Heart left ventricle (tissue), 16 donors: ENCODE measurements at regions not wholly inside any gene's neighbourhood (a gene's known extent, or its start where the extent isn't known, plus 50 kb on each side); places are given as distances from the start of the nearest gene placed in this dataset.

Experiments used
- ATAC-seq, 4 donors: fragments of 200-7000 bp; cut with Tn5 transposase; one replicate each; pipeline ENCODE4 v1.9.1; 2020 to 2022; ENCODE audit warnings: moderate library complexity in 4 of 4, mild to moderate bottlenecking in 3 of 4, moderate number of reproducible peaks in 1 of 4
- DNase-seq, 5 donors: peaks; one replicate each; pipeline ENCODE4 v3.0.0-alpha.2; 2020
- H3K27ac ChIP-seq, 12 donors: fragments of 200-600 bp; sonication (generic) in 4 of 12; one replicate each; pipeline versions ENCODE4 v1.5.0 to v1.8.0; 2016 to 2022; ENCODE audit warnings: mild to moderate bottlenecking in 2 of 12
- H3K27me3 ChIP-seq, 9 donors: fragments of 200-600 bp; sonication (generic) in 2 of 9; one replicate each; pipeline versions ENCODE4 v1.5.1 to v1.8.0; 2016 to 2022; ENCODE audit warnings: mild to moderate bottlenecking in 3 of 9
- H3K36me3 ChIP-seq, 9 donors: fragments of 200-600 bp; sonication (generic) in 2 of 9; one replicate each; pipeline versions ENCODE4 v1.5.0 to v1.8.0; 2018 to 2022; ENCODE audit warnings: mild to moderate bottlenecking in 2 of 9
- H3K4me1 ChIP-seq, 12 donors: fragments of 200-600 bp; sonication (generic) in 4 of 12; one replicate each; pipeline versions ENCODE4 v1.5.0 to v1.8.0; 2016 to 2022; ENCODE audit warnings: mild to moderate bottlenecking in 3 of 12
- H3K4me3 ChIP-seq, 12 donors: fragments of 200-600 bp; sonication (generic) in 4 of 12; one replicate each; pipeline versions ENCODE4 v1.5.0 to v1.8.0; 2017 to 2022; ENCODE audit warnings: mild to moderate bottlenecking in 9 of 12, moderate library complexity in 4 of 12
- H3K9me3 ChIP-seq, 12 donors: fragments of 200-600 bp; sonication (generic) in 4 of 12; one replicate each; pipeline versions ENCODE4 v1.5.0 to v1.8.0; 2016 to 2022; ENCODE audit warnings: mild to moderate bottlenecking in 1 of 12
- CTCF ChIP-seq, 12 donors: fragments of 200-600 bp; sonication (generic) in 4 of 12; IDR thresholded peaks; one replicate each; pipeline versions ENCODE4 v1.5.0 to v1.8.0; 2018 to 2022; ENCODE audit warnings: antibody characterized with exemption in 12 of 12, mild to moderate bottlenecking in 5 of 12
- POLR2A ChIP-seq, 2 donors: fragments of 450-650 bp; IDR thresholded peaks; one replicate each; pipeline ENCODE4 v1.6.1; 2017; ENCODE audit warnings: antibody characterized with exemption in 2 of 2, mild to moderate bottlenecking in 2 of 2, moderate library complexity in 2 of 2
- WGBS, 4 donors: extraction: QIAGEN DNeasy Blood & Tissue Kit in 2 of 4; methylation state at CpG; one replicate each; pipeline versions ENCODE4 v1.1.5 to v1.1.7; 2013 to 2018; 5-methylcytosine and 5-hydroxymethylcytosine counted together
- intact Hi-C, 10 donors: fragments of 100-400 bp; cut with DNase I; formaldehyde crosslinking; loops; one replicate each; pipeline versions ENCODE4 v1.11.1 to v1.14.2; 2022
- donor health status: ischemic (EF 13 %, LVEDD 7.1; RV severe dilation, severe dysfunction).
- donor health status: healthy with polysubstance abuse.
- donor health status: DM: no; HTN: yes; CAD: no.
- donor health status: DM: no; HTN: no; CAD: no.
- donor health status: ischemic (EF 25% LVEDD 6.9; RV normal size, moderate dysfunction).
- donor health status: ischemic (EF 25% LVEDD 5.7; RV mildly dilated, moderate dysfunction).
- donor health status: healthy.
- donor health status: DM: yes; HTN: yes; CAD: no.
- donor health status: ischemic (EF 35%, LVEDD 5.7; RV mildly dilated, moderate dysfunction).
- donor health status: nonischemic (EF 11% LVEDD 7.7; RV severe dilation, severe dysfunction).
- donor health status: DM: yes; HTN: yes; CAD: no.
- donor health status: PGD.
- donor health status: ischemic (EF 29% LVEDD 5.4; RV normal size, mild dysfunction).
- donor health status: nonischemic (EF 23%, LVEDD 6.1; RV moderate dilation, normal function).

- DNase-seq (no peak), ATAC-seq (no peak)
- intact Hi-C loops: no loop called here
- whole genome bisulfite sequencing, 4 donors: 86 to 93% (median 89%) methylated on average over 9 of the region's 9 CpGs
- Histone ChIP-seq H3K27me3 (no peaks in the 10 kb centered on the region), H3K36me3 (no peaks in the 10 kb centered on the region), H3K4me3 (no peak overlapping the region), H3K27ac (no peak overlapping the region), H3K9me3 (peaks cover 0 to 26% (median 19%) of the 10 kb centered on the region in 12 donors), H3K4me1 (no peaks in the 10 kb centered on the region)
- TF ChIP-seq CTCF (IDR thresholded peaks at IDR 0.05): peak in 1 of 12 donors; percentile 4
- TF ChIP-seq POLR2A (IDR thresholded peaks at IDR 0.05): no peak
These were observed 72.0 kb upstream of the ODC1 start for GRCh38 chr2:10520154-10520553.

- intact Hi-C loops: no loop called here
- no peak overlapping the region for H3K27ac ChIP-seq
- no peaks in the 10 kb centered on the region for H3K36me3 ChIP-seq
- no peak for DNase-seq
- peaks cover 0 to 34% (median 25%) of the 10 kb centered on the region in 12 donors for H3K9me3 ChIP-seq
- no peaks in the 10 kb centered on the region for H3K4me1 ChIP-seq
- no peak for ATAC-seq
- WGBS, 4 donors: 70 to 90% (median 79%) methylated on average over 9 of the region's 9 CpGs
- H3K27me3 ChIP-seq: no peaks in the 10 kb centered on the region
- H3K4me3 ChIP-seq: no peak overlapping the region
- TF ChIP-seq POLR2A (IDR thresholded peaks at IDR 0.05) (no peak), CTCF (IDR thresholded peaks at IDR 0.05) (no peak)
These were observed 71.2 kb upstream of the ODC1 start for GRCh38 chr2:10519394-10519740.

- no peak overlapping the region for H3K27ac ChIP-seq
- ATAC-seq (no peak), DNase-seq (peak in 1 of 5 donors; percentile 9)
- no peak overlapping the region for H3K4me3 ChIP-seq
- TF ChIP-seq CTCF (IDR thresholded peaks at IDR 0.05) (no peak), POLR2A (IDR thresholded peaks at IDR 0.05) (no peak)
- intact Hi-C loops: no loop called here
- peaks cover 0 to 37% (median 25%) of the 10 kb centered on the region in 12 donors for H3K9me3 ChIP-seq
- WGBS, 4 donors: 89 to 94% (median 94%) methylated on average over 19 to 20 of the region's 20 CpGs
- no peaks in the 10 kb centered on the region for H3K36me3 ChIP-seq
- H3K27me3 ChIP-seq: no peaks in the 10 kb centered on the region
- H3K4me1 ChIP-seq: no peaks in the 10 kb centered on the region
These were observed 70.6 kb upstream of the ODC1 start for GRCh38 chr2:10518470-10519393.

- Histone ChIP-seq H3K27ac (no peak overlapping the region), H3K36me3 (no peaks in the 10 kb centered on the region), H3K4me3 (no peak overlapping the region), H3K27me3 (no peaks in the 10 kb centered on the region), H3K4me1 (no peaks in the 10 kb centered on the region), H3K9me3 (peaks cover 0 to 37% (median 25%) of the 10 kb centered on the region in 12 donors)
- 89 to 91% (median 91%) methylated on average over 9 of the region's 9 CpGs for WGBS, 4 donors
- TF ChIP-seq CTCF (IDR thresholded peaks at IDR 0.05): no peak
- TF ChIP-seq POLR2A (IDR thresholded peaks at IDR 0.05): no peak
- DNase-seq (peak in 1 of 5 donors; percentile 7), ATAC-seq (no peak)
- intact Hi-C loops: no loop called here
These were observed 69.4 kb upstream of the ODC1 start for GRCh38 chr2:10517351-10518043.
